ENCODE measurements at regions not wholly inside any gene's neighbourhood (a gene's known extent, or its start where the extent isn't known, plus 50 kb on each side); places are given as distances from the start of the nearest gene placed in this dataset.

GRCh38 chr4:66489370-66489769 lies 819.1 kb upstream of the EPHA5 start:
- no peak for TF ChIP-seq RAD21 (IDR thresholded peaks at IDR 0.05; ENCODE audit: low read depth)
- no peak for TF ChIP-seq USF1 (IDR thresholded peaks at IDR 0.05)
- no peak for TF ChIP-seq MAX (IDR thresholded peaks at IDR 0.05)
- no peak for TF ChIP-seq TAF1 (IDR thresholded peaks at IDR 0.05; ENCODE audit: low read depth)
- no peak for TF ChIP-seq REST (IDR thresholded peaks at IDR 0.05; ENCODE audit: low read depth)
- TF ChIP-seq EP300 (IDR thresholded peaks at IDR 0.05; ENCODE audit: borderline replicate concordance), result no peak
- no peak for TF ChIP-seq CEBPB (IDR thresholded peaks at IDR 0.05)
